GM18517 (cell line): ENCODE measurements at regions not wholly inside any gene's neighbourhood (a gene's known extent, or its start where the extent isn't known, plus 50 kb on each side); places are given as distances from the start of the nearest gene placed in this dataset.

Source experiments
- ATAC-seq: cut with Tn5 transposase; IDR thresholded peaks from one replicate; pipeline ENCODE4 v1.9.1; 2021; ENCODE audit warnings: mild to moderate bottlenecking, moderate library complexity; ENCODE audit not compliant: unreplicated experiment

GRCh38 chr15:70180186-70180875, 82.6 kb upstream of the TLE3 start:
- no peak for ATAC-seq

- no peak for ATAC-seq
Observed at GRCh38 chr15:70179309-70179892, 81.7 kb upstream of the TLE3 start.

- no peak for ATAC-seq
Observed at GRCh38 chr15:70178335-70179084, 80.8 kb upstream of the TLE3 start.

- no peak for ATAC-seq
Observed at GRCh38 chr15:70172566-70173225, 75.0 kb upstream of the TLE3 start.

DNA sequence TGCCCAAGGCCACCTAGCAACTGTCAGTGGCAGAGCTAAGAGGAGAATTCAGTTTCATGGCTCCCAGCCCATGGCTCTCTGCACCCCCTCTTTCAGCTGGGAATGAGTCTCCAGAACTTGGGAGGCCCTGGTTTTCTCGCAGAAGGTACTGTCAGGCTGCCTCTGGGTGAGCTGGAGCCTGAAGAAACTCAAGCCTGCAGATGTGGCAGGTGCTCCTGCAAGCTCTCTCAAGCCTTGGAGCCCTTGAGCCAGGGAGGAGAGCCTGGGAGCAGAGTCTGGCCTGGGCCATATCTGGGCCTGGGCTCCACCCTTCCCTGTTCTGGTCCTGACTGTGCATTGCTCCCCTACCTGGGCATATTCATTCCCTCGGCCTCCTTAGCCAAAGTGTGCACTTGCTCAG, 74.4 kb upstream of the TLE3 start:
- ATAC-seq: no peak

- no peak for ATAC-seq
Observed at GRCh38 chr15:70171256-70171886, 73.7 kb upstream of the TLE3 start.

DNA sequence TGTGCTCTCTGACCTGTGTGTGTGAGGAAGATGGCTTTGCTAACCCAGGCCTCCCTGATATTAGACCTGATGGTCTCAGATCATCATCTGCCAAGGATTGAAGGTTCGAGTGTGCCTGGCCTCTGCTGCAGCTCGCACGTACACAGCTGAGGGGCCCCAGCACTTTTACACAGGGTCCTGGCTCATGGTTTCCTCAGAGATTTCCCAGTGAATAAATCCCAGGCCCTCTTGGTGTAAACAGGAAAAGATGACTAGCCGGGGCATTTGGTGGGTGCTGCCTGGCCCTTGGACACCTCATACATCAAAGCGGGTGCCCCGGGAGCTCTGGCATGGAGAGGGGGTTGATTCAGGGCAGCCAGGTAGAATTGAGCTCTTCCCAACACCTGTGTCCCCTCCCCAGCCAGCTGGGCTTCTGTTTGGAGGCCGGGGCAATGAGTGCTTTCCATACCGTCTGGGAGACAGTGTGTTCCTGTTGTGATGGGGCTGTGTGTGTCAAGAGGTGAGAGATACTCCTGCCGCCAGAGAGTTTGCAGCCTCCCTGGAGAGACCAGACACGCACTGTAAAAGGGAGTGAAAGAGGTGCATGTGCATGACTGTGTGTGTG, 72.5 kb upstream of the TLE3 start:
- no peak for ATAC-seq

- ATAC-seq: no peak
Observed at GRCh38 chr15:70169147-70169546, 71.4 kb upstream of the TLE3 start.

- no peak for ATAC-seq
Observed at GRCh38 chr15:70167155-70167554, 69.4 kb upstream of the TLE3 start.

- no peak for ATAC-seq
Observed at GRCh38 chr15:70166506-70167087, 68.9 kb upstream of the TLE3 start.

DNA sequence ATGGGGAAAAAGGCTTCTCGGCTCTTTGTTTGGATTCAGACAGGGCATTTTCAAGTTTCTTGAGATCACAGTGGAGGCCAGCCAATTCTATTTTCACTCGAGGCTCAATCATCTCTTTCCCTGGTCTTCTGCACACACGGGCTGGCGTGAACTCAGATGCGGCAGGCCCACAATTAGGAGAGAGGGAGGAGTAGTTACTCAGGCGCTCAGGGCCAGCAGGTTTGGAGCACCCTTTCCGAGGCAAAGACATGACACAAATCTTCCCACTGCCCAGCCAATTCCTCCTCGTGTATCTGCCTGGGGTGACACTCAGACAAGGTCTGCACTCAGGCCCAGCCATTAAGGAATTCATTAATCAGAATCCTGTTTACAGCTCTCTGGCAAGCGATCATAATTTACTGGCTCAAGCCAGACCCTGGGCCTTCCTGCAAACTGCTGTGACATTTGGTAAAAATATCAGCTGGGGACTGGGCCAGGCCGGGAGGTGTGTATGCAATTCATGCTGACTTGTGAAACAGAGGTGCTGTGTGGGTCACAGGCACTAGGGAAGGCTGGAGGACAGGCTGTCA, 68.1 kb upstream of the TLE3 start:
- no peak for ATAC-seq

DNA sequence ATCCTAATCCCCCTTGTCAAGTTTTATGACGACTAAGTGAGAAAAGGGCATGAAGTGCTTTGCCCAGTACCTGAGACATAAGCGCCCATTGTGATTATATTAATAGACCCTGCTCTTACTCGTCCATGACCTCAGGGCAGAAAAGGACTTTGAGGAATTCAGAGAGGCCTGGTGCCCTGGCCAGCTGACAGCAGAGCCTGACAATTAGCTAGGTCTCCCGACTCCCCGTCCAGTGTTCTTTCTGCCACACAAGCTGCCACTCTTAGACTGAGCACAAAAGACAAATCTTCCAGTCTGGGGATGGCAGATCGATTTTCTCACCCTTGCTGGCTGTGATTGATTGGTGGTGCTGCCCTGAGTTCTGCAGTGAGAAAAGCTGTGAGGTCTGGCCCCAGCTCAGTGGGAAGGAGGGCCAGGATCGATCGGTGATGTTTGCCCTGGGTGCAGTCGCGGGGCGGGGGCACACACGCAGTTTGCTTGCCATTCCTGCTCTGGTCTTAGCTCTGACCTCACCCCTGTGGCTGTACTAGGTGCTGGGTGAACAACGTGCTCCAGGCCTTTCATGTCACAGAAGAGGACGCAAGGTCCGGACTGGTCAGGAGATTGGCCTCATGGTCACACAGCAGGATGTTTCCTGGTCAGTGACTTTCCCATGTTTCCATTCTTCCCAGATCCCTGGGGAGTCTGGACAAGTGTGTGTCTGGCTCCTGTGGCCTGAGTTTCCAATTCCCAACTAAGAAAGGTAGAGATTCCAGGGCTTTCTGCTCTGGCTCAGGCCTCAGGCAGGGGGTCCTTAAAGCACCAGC, 67.4 kb upstream of the TLE3 start:
- no peak for ATAC-seq

DNA sequence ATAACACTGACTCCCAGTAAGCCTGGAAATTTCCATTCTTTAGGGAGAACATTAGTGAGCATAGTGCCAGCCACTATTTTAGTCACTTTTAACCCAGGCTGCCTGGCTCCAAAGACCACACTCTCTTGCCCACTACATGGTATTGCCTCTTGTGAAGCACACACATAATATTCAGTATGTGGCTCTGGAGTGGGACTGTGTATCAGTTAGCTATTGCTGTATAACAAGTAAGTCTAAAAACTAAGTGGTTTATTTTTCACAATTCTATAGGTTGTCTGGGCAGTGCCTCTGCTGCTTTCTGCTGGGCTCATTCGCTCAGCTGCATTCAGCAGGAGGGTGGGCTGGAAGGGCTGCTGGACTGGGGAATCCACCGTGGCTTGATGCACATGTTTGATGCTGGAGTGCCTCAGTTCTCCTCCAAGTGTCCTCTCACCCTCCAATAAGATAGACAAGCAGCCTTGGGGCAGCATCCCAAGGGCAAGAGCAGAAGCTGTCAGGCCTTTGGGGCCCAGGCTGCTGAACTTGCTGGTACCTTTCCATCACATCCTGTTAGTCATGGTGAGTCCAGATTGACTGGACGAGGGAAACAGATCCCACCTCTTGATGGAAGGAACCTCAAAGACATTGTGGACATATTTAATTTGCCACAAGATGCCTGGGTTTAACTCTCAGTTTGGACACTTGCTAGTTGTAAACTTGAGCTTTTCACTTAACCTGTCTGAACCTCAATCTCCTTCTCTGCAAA, 66.6 kb upstream of the TLE3 start:
- no peak for ATAC-seq

DNA sequence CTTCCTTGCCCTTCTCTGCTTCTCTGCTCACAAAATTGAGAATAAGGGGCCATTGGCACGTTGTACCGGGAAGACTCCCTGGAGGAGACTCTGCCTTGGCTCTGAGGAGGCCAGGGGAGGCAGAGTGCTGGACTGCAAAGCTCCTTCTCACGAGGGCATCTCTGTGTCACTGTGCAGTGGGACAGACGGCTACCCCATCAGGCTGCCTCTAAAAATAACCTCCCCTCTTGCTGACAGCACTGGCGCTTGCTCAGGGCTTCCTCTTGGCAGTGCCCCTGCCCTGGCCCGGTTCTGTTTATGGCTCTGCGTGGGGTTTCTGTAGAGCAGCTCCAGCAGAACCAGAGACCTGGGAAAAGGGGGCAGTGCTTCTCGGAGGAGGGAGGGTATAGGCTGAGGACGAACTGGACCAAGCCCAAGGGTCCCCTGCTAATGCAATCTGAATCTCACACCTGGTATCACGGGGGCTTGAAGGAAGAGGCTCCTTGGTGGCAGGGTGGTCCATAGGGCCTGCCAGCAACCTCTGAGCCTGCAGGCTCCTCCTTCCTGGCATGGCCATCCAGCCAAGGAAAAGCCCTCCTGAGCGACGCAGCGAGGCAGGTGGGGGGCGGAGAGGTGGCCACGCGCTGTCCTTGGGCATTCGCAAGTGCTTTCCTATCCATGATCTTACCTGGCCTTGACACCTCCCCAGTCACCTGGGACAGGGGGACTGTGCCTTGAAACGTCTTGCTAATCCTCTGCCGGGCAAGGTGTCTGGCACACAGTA, 63.3 kb upstream of the TLE3 start:
- ATAC-seq: no peak

DNA sequence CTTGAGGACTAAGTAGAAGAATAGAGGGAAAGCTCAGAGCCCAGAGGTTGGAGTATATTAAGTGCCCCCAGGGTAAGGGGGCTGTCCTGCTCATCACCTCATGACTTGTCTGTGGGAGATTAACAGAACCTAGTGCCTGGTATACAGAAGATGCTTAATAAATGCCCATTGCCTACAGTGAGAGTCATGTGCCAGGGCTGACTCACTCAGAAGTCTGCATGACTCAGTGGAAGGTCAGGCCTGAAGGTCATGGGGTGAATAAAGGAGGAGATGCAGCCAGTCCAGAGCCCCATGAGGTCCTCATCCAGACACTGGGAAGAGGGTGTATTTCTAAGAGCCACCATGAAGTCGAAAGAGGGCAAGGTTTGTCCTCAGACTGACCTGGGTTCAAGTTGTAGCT, 62.5 kb upstream of the TLE3 start:
- no peak for ATAC-seq

GRCh38 chr15:70159713-70160009, 61.9 kb upstream of the TLE3 start:
- ATAC-seq: no peak

- ATAC-seq: no peak
Observed at GRCh38 chr15:70159001-70159712, 61.4 kb upstream of the TLE3 start.
